NCI-H526 (cell line): ENCODE measurements at regions not wholly inside any gene's neighbourhood (a gene's known extent, or its start where the extent isn't known, plus 50 kb on each side); places are given as distances from the start of the nearest gene placed in this dataset.
"Not testable (repeated sequence)": the region's sequence is repeated elsewhere in the genome, so short reads cannot be mapped to it uniquely, and the experiment has no call there.

Experiments used
- DNase-seq, 2 experiments: peaks; one replicate each; lab custom pipeline; 2025; lab: John Stamatoyannopoulos, UW

DNA sequence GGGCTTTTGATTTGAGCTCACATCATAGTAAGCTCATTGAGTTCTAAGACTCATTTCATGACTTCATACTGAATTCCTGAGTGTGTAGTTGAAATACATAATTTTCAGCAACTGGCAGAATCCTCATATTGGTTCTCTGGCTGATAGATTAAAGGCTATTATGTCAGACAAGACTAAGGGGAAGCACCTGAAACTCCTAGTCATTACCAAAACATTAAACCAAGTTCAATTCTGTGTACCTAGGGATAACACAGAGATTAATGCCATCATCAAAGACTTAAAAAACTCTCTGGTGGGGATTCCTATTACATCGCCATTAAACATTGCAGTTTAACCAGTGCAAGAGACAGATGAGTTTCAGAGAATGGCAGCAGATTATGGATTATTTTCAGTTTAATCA, 339.1 kb downstream of the PTPRC start:
- no peak for DNase-seq

DNA sequence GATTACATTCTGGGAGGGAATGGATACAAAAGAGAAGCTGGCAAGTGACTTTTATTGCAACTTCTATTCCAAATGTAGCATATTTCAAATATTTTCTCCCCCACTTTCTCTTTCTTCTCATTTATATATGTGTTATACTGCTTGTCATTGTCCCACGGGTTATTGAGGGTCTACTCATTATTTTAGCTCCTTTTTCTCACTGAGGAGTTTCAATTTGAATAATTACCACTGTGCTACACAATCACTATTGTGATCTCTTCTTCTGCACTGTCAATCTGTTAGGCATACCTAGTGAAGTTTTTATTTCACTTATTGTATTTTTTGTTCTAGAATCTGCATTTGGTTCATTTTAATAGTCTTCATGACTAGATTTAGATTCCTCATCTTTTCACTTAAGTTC, 339.7 kb downstream of the PTPRC start:
- DNase-seq = no peak

DNA sequence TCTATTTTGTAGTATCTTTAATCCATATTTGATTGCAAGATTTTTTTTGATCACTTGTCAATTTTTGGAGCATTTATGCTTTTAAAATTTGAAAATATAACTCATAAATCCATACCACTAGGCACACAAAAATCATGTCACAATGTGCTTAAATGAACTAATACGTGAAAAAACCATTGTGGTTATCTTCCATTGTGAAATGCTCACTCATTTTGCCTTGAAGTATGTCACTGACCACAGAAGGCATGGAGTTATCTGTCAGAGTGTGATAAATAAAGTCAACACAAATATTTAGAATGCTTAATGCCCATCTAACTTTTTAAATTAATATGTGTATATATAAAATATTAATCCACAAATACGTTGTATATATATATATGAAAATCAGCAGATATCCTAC, 347.2 kb downstream of the PTPRC start:
- no peak for DNase-seq

DNA sequence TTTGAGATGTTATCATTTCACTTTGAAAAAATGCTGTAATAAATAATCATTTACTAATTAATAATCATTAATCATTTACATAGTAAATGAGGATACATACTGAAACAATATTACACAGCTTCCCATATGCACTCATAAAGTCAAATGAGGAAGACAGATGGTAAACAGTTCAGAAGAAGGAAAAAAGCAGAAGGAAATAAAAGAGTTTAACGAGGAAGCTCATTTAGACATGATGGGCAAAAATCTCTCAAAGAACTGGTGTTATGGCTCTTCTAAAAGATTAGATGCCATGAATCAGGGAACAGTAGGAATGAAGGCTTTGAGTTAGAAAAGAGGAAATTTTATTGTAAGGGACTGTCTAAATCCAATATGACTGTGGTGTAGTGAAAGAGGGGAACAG, 347.6 kb downstream of the PTPRC start:
- no peak for DNase-seq

DNA sequence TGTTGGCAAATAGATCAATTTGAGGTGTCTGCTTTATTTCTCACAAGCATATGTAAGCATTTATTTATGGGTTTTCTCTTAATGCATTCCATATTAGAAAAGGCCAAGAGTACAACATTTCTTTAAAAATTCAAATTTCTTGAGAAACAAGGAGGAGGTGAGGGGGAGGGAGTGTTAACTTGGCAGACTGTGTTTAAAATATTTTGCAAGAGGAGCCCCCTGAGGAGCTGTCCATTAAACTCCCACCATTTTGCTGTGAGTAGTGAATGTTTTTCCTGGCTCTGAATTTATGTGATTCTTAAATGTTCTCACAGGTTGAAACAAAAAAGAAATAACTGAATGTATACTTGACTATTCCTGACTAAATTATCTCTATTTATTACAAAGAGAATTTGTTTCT, 363.8 kb downstream of the PTPRC start:
- DNase-seq = no peak

DNA sequence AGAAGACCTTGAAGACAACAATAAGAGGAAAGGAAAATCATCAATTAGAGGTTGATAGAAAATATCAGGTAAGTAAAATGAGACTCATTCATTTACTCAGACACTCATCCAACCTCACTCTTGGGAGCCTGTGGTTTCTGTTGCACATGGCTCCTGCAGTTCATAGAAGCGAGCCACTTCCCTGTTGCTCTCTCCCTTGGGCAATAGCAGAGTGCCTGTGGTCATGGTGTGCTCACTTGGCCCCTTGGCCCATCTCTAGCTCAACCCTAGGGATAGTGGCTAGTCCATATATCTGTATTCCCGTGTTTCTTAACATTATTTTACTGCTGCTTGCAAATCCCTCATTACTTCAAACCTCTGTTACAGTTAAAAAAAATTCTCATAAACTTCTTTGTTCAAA, 368.6 kb downstream of the PTPRC start:
- DNase-seq = no peak

DNA sequence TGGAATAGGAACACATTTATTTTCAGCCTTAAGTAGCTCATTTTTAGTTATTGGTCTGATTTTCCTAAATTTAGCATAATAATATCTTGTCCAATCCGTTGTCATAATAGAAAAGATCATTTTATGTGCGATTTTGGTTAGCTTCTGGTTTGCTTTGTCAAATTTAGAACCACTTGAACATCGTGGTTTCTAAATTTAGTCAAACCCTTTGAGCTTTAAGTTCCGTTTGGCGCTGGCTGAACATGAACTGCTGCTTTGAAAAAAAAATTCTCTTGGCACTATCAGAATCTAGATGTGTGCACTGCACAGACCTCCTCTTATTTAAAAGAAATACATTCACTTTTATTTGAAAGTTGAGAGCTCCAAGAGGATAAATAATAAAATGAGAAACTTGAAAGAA, 370.6 kb downstream of the PTPRC start:
- DNase-seq = no peak

DNA sequence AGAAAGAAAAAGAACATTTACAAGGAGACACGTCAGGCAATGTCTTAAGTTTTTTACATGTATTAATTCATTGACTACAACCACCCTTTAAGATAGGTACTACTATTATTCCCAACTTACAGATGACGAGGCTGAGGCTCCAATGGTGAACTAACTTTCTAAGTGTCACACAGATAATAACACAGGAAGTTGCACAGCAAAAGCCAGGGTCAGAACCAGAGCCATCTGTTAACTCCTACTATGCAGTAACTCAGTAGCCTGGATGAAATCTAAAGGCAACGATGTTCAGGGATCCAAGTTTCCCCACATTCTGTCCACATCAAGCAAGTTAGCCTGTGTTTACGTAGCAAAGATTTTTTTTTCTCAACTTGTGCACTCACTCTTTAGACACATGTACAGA, 371.7 kb downstream of the PTPRC start:
- DNase-seq = no peak

DNA sequence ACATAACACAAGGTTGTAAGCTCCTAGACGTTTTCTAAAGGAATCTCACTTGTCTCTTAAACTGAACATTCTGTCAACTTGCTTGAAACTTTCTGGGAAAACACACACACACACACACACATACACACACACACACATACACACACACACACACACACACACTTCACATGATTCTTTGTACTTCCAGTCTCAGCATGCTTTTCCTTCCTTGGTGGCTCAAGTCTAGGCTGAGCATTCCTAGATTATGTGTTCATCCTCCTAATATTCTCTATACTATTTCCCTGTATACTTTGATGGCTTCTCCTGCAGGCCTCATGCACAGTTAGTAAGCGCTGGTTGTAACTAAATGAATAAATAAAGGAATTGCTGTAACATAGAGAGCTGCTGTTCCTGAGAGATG, 372.1 kb downstream of the PTPRC start:
- DNase-seq = no peak

DNA sequence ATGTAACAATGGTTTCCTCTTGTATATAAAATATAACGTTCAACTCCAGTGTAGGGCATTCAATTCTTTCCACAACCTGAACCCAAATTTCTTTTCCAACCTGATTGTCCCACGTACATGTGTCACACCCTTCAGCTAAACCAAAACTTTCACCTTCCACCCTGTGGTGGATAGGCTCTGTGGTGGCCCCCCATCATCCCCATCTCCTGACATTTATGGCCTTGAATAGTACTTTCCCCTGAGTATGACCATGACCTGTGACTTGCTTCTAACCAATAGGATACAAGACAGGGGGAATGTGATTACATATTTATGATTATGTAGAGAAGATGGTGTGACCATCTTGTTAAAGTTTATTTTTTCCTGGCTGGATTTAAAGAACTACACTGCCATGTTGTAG, 377.0 kb downstream of the PTPRC start:
- no peak for DNase-seq

DNA sequence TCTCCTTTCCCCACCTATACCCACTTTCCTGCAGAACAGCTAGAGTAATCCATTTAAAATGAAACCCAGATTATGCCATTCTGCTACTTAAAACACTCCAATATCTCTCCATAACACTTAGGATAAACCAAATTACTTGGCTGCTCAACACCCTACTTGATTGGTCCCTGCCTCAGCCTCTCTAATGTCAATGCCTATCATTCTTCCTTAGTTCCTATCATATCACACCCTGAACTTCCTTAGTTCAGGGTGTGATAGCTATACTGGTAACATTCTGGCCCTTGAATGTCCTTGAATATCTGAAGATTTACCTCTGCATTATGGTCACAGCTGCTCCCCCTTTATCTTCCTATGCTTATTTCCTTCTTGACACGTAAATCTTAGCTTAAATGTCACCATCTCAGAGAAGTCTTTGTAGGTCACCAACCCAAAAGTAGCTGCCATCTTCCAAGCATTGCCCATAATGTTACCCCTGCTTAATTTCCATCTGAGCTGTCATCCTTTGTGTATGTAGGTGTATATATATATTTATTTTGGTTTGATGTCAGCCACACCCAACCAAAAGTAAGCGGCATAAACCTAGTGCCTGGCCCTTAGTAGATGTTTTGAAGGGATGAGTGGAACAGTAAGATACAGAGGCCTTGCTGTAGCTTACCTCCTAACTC, 379.8 kb downstream of the PTPRC start:
- no peak for DNase-seq

DNA sequence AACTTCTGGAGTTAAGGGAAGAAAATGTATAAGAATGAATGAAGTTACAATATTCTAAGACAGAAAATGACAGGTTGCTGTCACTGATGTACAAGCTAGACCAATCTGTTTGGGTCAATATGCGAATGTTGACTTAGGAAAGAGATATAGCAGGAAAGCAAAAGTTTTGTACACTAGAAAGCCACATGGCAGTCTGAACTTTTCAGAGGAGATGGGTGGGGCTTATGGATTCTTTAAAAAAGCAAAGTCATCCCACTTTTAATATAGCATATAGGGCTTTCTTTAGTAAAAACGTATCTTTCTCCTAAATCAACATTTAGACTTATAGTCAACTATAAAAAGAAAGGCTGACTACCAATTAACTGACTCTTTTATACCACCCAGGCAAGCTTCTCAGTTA, 381.2 kb downstream of the PTPRC start:
- no peak for DNase-seq

DNA sequence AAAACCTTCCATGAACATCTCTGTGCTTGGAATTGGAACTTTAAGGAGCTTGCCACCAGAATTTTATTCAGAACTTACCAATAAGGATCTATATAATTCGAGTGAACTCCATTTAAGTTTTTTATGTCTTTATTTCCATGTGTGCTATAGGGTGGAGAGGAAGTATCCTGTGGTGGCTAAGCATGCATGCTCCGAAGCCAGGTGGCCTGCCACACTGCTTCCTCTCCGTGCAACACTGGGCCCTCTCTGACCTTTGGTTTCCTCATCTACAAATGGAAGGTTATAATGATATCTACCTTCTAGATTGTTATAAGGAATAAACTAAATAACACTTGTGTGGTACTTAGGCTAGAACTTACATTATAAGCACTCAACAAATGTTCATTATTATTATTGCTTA, 382.1 kb downstream of the PTPRC start:
- DNase-seq = no peak

DNA sequence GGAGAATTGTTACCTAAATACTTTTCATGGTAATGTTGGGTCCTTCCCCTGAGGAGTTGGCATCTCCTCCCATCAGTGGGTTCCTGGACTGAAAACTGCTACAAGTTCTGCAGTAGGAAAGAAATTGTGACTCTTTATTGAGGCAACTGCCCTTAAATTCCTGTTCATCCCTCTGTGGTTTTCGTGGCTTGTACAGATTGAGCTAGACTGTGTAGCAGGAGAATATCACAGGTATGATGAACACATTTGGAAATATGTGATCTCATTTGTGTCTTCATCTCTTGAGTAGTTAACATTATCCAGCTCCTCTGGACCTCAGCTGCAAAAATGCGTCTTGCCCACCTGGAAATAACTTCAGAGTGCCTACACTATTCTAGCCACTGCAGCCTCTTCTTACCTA, 390.6 kb downstream of the PTPRC start:
- no peak for DNase-seq

DNA sequence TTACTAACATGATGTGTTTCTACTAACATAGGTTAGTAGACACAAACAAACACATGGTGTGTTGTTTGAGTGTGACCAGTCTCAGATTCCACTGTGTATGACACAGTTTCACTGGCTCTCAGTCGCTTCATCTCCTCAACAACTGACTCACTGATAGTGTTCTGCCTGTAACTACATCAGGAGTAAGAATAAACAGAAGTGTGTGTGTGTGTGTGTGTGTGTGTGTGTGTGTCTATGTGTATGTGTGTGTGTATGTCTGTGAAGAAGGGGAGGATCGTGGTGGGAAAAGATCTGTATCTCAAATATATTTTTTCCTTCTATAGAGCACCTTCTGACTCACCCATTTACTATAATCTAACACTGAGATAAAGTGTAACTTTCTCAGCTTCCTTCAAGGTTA, 391.0 kb downstream of the PTPRC start:
- DNase-seq = no peak

DNA sequence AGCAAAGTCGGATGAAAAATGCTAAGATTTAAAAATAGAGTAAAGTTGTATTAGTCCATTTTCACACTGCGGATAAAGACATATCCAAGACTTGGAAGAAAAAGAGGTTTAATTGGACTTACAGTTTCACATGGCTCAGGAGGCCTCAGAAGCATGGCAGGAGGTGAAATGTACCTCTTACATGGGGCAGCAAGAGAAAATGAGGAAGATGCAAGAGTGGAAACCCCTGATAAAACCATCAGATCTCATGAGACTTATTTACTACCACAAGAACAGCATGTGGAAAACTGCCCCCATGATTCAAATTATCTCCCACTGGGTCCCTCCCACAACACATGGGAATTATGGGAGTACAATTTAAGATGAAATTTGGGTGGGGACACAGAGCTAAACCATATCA, 391.7 kb downstream of the PTPRC start:
- DNase-seq = not testable (repeated sequence)

DNA sequence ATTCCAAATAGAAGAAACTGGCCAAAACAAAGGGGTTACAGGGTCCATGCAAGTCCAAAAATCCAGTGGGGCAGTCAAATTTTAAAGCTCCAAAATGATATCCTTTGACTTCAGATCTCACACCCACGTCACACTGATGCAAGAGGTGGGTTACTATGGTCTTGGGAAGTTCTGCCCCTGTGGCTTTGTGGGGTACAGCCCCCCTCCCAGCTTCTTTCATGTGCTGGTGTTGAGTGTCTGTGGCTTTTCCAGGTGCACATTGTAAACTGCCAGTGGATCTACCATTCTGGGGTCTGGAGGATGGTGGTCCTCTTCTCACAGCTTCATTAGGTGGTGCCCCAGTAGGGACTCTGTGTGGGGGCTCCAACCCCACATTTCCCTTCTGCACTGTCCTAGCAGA, 392.3 kb downstream of the PTPRC start:
- not testable (repeated sequence) for DNase-seq

DNA sequence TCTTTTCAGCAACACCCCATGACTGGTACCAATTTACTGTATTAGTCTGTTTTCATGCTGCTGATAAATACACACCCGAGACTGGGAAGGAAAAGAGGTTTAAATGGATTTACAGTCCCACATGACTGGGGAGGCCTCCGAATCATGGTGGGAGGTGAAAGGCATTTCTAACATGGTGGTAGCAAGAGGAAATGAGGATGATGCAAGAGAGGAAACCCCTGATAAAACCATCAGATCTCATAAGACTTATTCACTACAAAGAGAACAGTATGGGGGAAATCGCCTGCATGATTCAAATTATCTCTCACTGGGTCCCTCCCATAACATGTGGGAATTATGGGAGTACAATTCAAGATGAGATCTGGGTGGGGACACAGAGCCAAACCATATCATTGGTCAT, 393.6 kb downstream of the PTPRC start:
- not testable (repeated sequence) for DNase-seq

DNA sequence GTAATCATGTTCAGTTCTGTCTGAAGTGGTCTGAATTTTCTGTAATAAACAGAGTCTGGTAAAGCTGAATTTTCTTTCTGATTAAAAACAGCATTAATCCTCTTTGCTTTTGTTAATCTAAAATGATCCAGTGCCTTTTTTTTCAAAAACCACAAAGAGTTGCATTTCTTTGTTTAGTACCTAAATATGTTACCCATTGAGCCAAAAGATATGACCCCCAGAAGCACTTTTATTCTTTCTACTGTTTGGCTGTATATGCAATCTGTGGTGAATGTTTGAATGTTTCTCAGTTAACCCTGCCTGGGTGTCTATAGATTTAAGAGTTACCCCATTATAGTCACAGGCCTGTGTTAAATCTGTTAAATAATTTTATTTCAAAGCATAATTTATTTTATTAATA, 394.8 kb downstream of the PTPRC start:
- DNase-seq = no peak

DNA sequence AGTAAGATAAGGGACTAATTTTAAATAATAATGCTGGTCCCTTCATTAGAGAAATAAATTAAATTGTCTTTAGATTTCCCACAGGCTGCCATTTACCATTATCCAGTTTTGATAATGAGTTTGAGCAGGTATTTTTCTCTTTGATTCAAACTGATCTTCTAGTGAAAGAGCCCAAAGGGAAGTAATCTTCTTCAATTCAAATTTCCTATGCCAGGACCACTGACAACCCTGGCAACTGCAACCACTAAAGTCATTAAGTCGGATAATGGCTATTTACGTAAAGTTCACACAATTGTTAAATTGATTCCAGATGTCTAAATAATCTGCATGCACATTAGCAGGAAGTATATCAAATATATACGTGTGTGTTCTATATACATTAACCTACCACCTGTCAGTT, 399.3 kb downstream of the PTPRC start:
- DNase-seq = no peak

DNA sequence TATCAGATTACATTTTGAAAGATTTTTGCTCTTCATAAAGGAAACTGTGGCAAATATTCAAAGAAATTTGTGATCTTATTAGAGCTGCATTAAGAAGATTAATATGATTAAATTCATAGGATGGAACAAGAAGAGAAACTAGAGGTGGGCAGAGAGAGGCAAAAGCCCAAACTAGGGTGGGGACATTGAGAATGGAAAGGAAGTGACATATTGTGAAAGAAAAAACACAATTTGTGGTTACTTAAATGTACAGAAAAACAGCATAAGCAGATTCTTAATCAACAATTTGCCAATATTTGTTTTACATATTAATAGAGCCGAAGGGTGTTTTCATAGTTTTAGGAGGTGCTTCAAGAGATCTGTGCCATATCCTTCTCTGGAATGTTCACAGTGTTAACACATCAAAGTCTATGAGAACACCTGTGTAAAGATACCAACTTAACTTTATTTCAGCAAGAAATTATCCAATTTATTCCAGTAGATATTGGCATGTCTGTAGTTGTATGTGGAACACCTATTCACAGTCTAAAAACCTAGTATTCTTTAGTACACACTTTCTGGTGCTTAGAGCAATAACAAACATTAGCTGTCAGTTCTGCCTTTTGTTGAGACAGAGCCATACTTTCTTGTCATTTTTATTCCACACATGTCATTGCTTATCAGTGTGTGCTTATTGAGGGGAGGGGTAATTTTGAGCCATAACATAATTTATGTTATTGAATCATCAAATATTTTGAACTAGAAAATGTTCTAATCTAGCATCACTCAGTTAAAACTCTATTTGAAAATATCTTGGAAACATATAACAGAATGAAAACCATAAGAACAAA, 401.5 kb downstream of the PTPRC start:
- no peak for DNase-seq

DNA sequence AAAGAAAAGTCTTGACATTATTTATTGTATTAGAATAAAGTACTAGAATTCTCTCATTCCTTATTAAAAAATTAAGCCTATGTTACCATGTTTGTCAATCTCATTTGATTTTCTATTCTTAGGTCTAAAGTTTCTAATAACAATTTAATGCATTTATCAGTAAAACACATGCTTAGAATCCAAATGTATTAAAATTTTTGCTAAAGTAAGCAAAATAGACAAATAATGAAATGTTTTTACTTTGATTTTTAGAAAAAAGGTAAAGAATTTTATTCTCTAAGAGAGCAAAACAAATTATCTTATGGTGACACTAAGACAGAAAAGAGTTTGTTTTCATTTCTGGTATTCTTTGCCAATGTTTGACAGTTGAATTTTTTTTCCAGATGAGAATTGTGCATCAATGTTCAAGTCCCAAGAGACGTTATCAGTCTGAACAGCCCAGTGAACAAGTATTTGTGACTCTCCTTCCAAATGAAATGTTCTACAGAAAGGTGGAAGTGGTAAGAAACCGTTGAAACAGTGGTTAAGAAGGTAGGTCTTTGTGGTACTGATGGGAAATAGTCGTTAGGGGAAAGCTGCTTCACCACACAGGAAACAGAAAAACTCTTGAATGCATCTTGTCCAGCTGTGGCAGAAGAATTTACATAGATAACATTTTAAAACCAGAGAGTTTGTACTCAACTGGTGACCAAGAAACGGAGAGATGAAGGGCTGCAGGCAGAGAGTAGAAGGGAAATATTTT, 402.5 kb downstream of the PTPRC start:
- DNase-seq = no peak

DNA sequence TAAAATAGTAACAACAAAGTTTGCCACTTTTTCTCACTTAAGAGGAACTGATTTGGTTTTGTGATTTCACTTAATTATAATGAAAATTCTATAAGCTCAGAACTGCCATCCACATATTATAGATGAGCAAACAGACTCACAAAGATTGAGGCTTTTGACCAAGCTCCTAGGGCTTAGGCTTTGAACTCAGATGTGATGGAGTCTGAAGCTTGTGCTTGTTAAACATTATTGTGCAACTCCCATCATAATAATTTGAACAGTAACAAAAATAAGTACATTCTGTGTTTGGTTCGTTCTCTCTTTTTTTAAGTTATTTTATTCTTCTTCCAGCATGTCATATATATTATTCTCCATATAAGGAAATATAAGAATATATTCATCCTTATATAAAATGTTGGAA, 403.4 kb downstream of the PTPRC start:
- no peak for DNase-seq
